Osteoblast (primary cell): ENCODE measurements at regions not wholly inside any gene's neighbourhood (a gene's known extent, or its start where the extent isn't known, plus 50 kb on each side); places are given as distances from the start of the nearest gene placed in this dataset.

ENCODE experiments used
- DNase-seq: peaks from one replicate; pipeline ENCODE4 v3.0.0; 2011; ENCODE audit warnings: low spot score, mixed read lengths; ENCODE audit not compliant: insufficient read length; ENCODE audit errors: missing footprints
- H2AFZ ChIP-seq: 2 replicates; pipeline ENCODE4 v1.6.0; 2011; ENCODE audit warnings: mild to moderate bottlenecking, low read length
- H3K27ac ChIP-seq: 2 replicates; pipeline ENCODE4 v1.5.1; 2011; ENCODE audit warnings: mild to moderate bottlenecking, low read depth, low read length, moderate library complexity
- H3K27me3 ChIP-seq: 2 replicates; pipeline ENCODE4 v1.6.0; 2012; ENCODE audit warnings: mild to moderate bottlenecking, control low read depth, inconsistent platforms, low read length, moderate library complexity; ENCODE audit not compliant: insufficient read depth
- H3K36me3 ChIP-seq: 2 replicates; pipeline ENCODE4 v1.5.1; 2011; ENCODE audit warnings: mild to moderate bottlenecking, low read length, control low read depth, moderate library complexity; ENCODE audit not compliant: insufficient read depth
- H3K4me1 ChIP-seq: 2 replicates; pipeline ENCODE4 v1.5.1; 2011; ENCODE audit warnings: mild to moderate bottlenecking, low read length, control low read depth, moderate library complexity; ENCODE audit not compliant: insufficient read depth
- H3K4me2 ChIP-seq: 2 replicates; pipeline ENCODE4 v1.6.0; 2011; ENCODE audit warnings: mild to moderate bottlenecking, low read length; ENCODE audit not compliant: insufficient read depth
- H3K4me3 ChIP-seq: fragments of 200-600 bp; sonication (generic); 3 replicates; pipeline ENCODE4 v1.5.1; 2012; ENCODE audit warnings: mild to moderate bottlenecking, low read length, inconsistent platforms; ENCODE audit not compliant: insufficient read depth
- H3K79me2 ChIP-seq: 2 replicates; pipeline ENCODE4 v1.6.0; 2012; ENCODE audit warnings: mild to moderate bottlenecking, low read length, control low read depth, inconsistent platforms; ENCODE audit not compliant: insufficient read depth
- H3K9me3 ChIP-seq: 2 replicates; pipeline ENCODE4 v1.5.1; 2011; ENCODE audit warnings: low read depth, low read length, control low read depth
- H4K20me1 ChIP-seq: 2 replicates; pipeline ENCODE4 v1.6.0; 2012; ENCODE audit warnings: mild to moderate bottlenecking, low read length, control low read depth; ENCODE audit not compliant: insufficient read depth
- CTCF ChIP-seq: IDR thresholded peaks from 2 replicates; pipeline ENCODE4 v1.5.1; 2011; ENCODE audit warnings: mild to moderate bottlenecking, low read depth, low read length, moderate library complexity; ENCODE audit errors: extremely low read depth

GRCh38 chr6:6505111-6505510, 83.4 kb upstream of the LY86 start:
- no peaks in the 10 kb centered on the region for H3K9me3 ChIP-seq
- no peak overlapping the region for H3K27ac ChIP-seq
- no peaks in the 10 kb centered on the region for H3K79me2 ChIP-seq
- no peaks in the 10 kb centered on the region for H3K36me3 ChIP-seq
- H2AFZ ChIP-seq: no peak overlapping the region
- no peaks in the 10 kb centered on the region for H4K20me1 ChIP-seq
- H3K4me2 ChIP-seq: no peak overlapping the region
- H3K4me3 ChIP-seq: no peak overlapping the region
- no peaks in the 10 kb centered on the region for H3K27me3 ChIP-seq
- no peaks in the 10 kb centered on the region for H3K4me1 ChIP-seq
- no peak for TF ChIP-seq CTCF
- no peak for DNase-seq

- no peaks in the 10 kb centered on the region for H3K4me1 ChIP-seq
- H3K27ac ChIP-seq: no peak overlapping the region
- H3K9me3 ChIP-seq: no peaks in the 10 kb centered on the region
- no peak overlapping the region for H3K4me3 ChIP-seq
- no peaks in the 10 kb centered on the region for H3K36me3 ChIP-seq
- no peaks in the 10 kb centered on the region for H3K27me3 ChIP-seq
- no peak overlapping the region for H3K4me2 ChIP-seq
- no peak for DNase-seq
- no peaks in the 10 kb centered on the region for H4K20me1 ChIP-seq
- no peaks in the 10 kb centered on the region for H3K79me2 ChIP-seq
- TF ChIP-seq CTCF: no peak
- no peak overlapping the region for H2AFZ ChIP-seq
Observed at GRCh38 chr6:6508643-6509042, 79.9 kb upstream of the LY86 start.

GRCh38 chr6:6509284-6509683, 79.2 kb upstream of the LY86 start:
- Histone ChIP-seq H3K4me1 (no peaks in the 10 kb centered on the region), H3K4me3 (no peak overlapping the region), H3K9me3 (no peaks in the 10 kb centered on the region), H3K27ac (no peak overlapping the region), H3K79me2 (no peaks in the 10 kb centered on the region), H3K36me3 (no peaks in the 10 kb centered on the region), H3K27me3 (no peaks in the 10 kb centered on the region), H4K20me1 (no peaks in the 10 kb centered on the region), H2AFZ (no peak overlapping the region), H3K4me2 (no peak overlapping the region)
- TF ChIP-seq CTCF: no peak
- DNase-seq: no peak

GRCh38 chr6:6512711-6513110, 75.8 kb upstream of the LY86 start:
- Histone ChIP-seq H3K27ac (no peak overlapping the region), H3K27me3 (no peaks in the 10 kb centered on the region), H3K4me1 (no peaks in the 10 kb centered on the region), H3K36me3 (no peaks in the 10 kb centered on the region), H3K4me3 (no peak overlapping the region), H3K9me3 (no peaks in the 10 kb centered on the region), H3K4me2 (no peak overlapping the region), H2AFZ (no peak overlapping the region), H4K20me1 (no peaks in the 10 kb centered on the region), H3K79me2 (no peaks in the 10 kb centered on the region)
- DNase-seq: no peak
- TF ChIP-seq CTCF: no peak
